SK-N-SH (cell line): ENCODE measurements at regions not wholly inside any gene's neighbourhood (a gene's known extent, or its start where the extent isn't known, plus 50 kb on each side); places are given as distances from the start of the nearest gene placed in this dataset.

Experiments used
- CHD2 ChIP-seq: fragments of 150-350 bp; IDR thresholded peaks from 2 replicates; pipeline ENCODE4 v1.6.1; 2018; ENCODE audit warnings: low read length; ENCODE audit not compliant: partially characterized antibody
- CTCF ChIP-seq: fragments of 200-600 bp; sonication (generic); IDR thresholded peaks from 2 replicates; pipeline ENCODE4 v1.6.1; 2017; ENCODE audit warnings: antibody characterized with exemption, mild to moderate bottlenecking, moderate library complexity
- EP300 ChIP-seq, 2 experiments: IDR thresholded peaks; 2 replicates each; pipeline versions ENCODE4 v1.4.0 to v1.6.1; 2012; ENCODE audit warnings: borderline replicate concordance in 1 of 2, low read depth in 1 of 2, low read length in 1 of 2
- JUND ChIP-seq: IDR thresholded peaks from 2 replicates; pipeline ENCODE4 v1.4.0; 2012
- POLR2AphosphoS5 ChIP-seq: IDR thresholded peaks from 2 replicates; pipeline ENCODE4 v1.6.1; 2012; ENCODE audit warnings: low read depth, low read length
- USF1 ChIP-seq: IDR thresholded peaks from 2 replicates; pipeline ENCODE4 v1.4.0; 2012; ENCODE audit warnings: low read depth, borderline replicate concordance
- YY1 ChIP-seq: IDR thresholded peaks from 2 replicates; pipeline ENCODE4 v1.4.0; 2012; ENCODE audit warnings: low read depth, mild to moderate bottlenecking
- TF ChIP-seq, protein P1 (sequence below): IDR thresholded peaks from 2 replicates; pipeline ENCODE4 v1.6.1; 2012; ENCODE audit warnings: mild to moderate bottlenecking, low read depth, low read length, moderate library complexity
- TF ChIP-seq, protein P2 (sequence below): IDR thresholded peaks from 2 replicates; pipeline ENCODE4 v1.4.0; 2012; ENCODE audit warnings: low read depth

DNA sequence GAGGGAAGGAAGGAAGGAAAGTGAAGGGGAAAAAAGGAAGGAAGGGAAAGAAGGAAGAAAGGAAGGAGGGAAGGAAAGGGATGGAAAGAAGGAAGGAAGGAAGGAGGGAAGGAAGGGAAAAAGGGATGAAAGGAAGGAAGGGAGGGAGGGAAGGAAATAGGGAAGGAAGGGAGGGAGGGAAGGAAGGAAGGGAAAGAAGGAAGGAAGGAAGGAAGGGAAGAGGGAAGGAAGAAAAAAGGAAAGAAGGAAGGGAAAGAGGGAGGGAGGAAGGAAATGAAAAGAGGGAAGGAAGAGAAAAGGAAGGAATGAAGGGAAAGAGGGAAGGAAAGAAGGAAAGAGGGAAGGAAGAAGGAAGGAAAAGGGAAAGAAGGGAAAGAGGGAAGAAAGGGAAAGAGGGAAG is 136.9 kb downstream of the BARX1 start:
- TF ChIP-seq, protein P1, sequence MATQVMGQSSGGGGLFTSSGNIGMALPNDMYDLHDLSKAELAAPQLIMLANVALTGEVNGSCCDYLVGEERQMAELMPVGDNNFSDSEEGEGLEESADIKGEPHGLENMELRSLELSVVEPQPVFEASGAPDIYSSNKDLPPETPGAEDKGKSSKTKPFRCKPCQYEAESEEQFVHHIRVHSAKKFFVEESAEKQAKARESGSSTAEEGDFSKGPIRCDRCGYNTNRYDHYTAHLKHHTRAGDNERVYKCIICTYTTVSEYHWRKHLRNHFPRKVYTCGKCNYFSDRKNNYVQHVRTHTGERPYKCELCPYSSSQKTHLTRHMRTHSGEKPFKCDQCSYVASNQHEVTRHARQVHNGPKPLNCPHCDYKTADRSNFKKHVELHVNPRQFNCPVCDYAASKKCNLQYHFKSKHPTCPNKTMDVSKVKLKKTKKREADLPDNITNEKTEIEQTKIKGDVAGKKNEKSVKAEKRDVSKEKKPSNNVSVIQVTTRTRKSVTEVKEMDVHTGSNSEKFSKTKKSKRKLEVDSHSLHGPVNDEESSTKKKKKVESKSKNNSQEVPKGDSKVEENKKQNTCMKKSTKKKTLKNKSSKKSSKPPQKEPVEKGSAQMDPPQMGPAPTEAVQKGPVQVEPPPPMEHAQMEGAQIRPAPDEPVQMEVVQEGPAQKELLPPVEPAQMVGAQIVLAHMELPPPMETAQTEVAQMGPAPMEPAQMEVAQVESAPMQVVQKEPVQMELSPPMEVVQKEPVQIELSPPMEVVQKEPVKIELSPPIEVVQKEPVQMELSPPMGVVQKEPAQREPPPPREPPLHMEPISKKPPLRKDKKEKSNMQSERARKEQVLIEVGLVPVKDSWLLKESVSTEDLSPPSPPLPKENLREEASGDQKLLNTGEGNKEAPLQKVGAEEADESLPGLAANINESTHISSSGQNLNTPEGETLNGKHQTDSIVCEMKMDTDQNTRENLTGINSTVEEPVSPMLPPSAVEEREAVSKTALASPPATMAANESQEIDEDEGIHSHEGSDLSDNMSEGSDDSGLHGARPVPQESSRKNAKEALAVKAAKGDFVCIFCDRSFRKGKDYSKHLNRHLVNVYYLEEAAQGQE, result no peak
- TF ChIP-seq, protein P2, sequence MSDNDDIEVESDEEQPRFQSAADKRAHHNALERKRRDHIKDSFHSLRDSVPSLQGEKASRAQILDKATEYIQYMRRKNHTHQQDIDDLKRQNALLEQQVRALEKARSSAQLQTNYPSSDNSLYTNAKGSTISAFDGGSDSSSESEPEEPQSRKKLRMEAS, result no peak
- TF ChIP-seq EP300 (IDR thresholded peaks at IDR 0.05; ENCODE audit: borderline replicate concordance in 1 of 2, low read depth in 1 of 2, low read length in 1 of 2), result no peak
- no peak for TF ChIP-seq USF1
- no peak for TF ChIP-seq POLR2AphosphoS5
- no peak for TF ChIP-seq CHD2
- no peak for TF ChIP-seq CTCF
- TF ChIP-seq JUND, result no peak
- no peak for TF ChIP-seq YY1
